ENCODE measurements at regions not wholly inside any gene's neighbourhood (a gene's known extent, or its start where the extent isn't known, plus 50 kb on each side); places are given as distances from the start of the nearest gene placed in this dataset.

- H3K36me3 ChIP-seq (ENCODE audit: control insufficient read depth, insufficient read depth, low read length) = no peaks in the 10 kb centered on the region
- H3K4me3 ChIP-seq (ENCODE audit: low read depth, low read length) = no peak overlapping the region
- no peak for DNase-seq (ENCODE audit: low read depth)
- no peak for TF ChIP-seq CTCF (IDR thresholded peaks at IDR 0.05; ENCODE audit: insufficient read depth, low read length, poor library complexity, severe bottlenecking)
- no peaks in the 10 kb centered on the region for H3K27me3 ChIP-seq (ENCODE audit: control insufficient read depth, insufficient read depth, low read length)
Measured at GRCh38 chr4:19093951-19094350, 1072.4 kb upstream of the LCORL start.

GRCh38 chr4:19092797-19093196, 1071.2 kb upstream of the LCORL start:
- H3K27me3 ChIP-seq (ENCODE audit: control insufficient read depth, insufficient read depth, low read length) = no peaks in the 10 kb centered on the region
- H3K4me3 ChIP-seq (ENCODE audit: low read depth, low read length) = no peak overlapping the region
- no peaks in the 10 kb centered on the region for H3K36me3 ChIP-seq (ENCODE audit: control insufficient read depth, insufficient read depth, low read length)
- no peak for DNase-seq (ENCODE audit: low read depth)
- no peak for TF ChIP-seq CTCF (IDR thresholded peaks at IDR 0.05; ENCODE audit: insufficient read depth, low read length, poor library complexity, severe bottlenecking)

GRCh38 chr4:19074036-19074435, 1052.5 kb upstream of the LCORL start:
- DNase-seq (ENCODE audit: low read depth) = no peak
- Histone ChIP-seq H3K4me3 (ENCODE audit: low read depth, low read length) (no peak overlapping the region), H3K36me3 (ENCODE audit: control insufficient read depth, insufficient read depth, low read length) (no peaks in the 10 kb centered on the region), H3K27me3 (ENCODE audit: control insufficient read depth, insufficient read depth, low read length) (no peaks in the 10 kb centered on the region)
- no peak for TF ChIP-seq CTCF (IDR thresholded peaks at IDR 0.05; ENCODE audit: insufficient read depth, low read length, poor library complexity, severe bottlenecking)

- Histone ChIP-seq H3K27me3 (ENCODE audit: control insufficient read depth, insufficient read depth, low read length) (no peaks in the 10 kb centered on the region), H3K36me3 (ENCODE audit: control insufficient read depth, insufficient read depth, low read length) (no peaks in the 10 kb centered on the region)
- no peak for DNase-seq (ENCODE audit: low read depth)
Measured at GRCh38 chr4:19063662-19064061, 1042.1 kb upstream of the LCORL start.

GRCh38 chr4:19054916-19055315, 1033.4 kb upstream of the LCORL start:
- TF ChIP-seq CTCF (IDR thresholded peaks at IDR 0.05; ENCODE audit: insufficient read depth, low read length, poor library complexity, severe bottlenecking) = no peak
- Histone ChIP-seq H3K4me3 (ENCODE audit: low read depth, low read length) (no peak overlapping the region), H3K36me3 (ENCODE audit: control insufficient read depth, insufficient read depth, low read length) (no peaks in the 10 kb centered on the region), H3K27me3 (ENCODE audit: control insufficient read depth, insufficient read depth, low read length) (no peaks in the 10 kb centered on the region)
- DNase-seq (ENCODE audit: low read depth) = no peak

More at GRCh38 chr4:19063662-19064061, 1042.1 kb upstream of the LCORL start:
- no peak overlapping the region for H3K4me3 ChIP-seq (ENCODE audit: low read depth, low read length)
- TF ChIP-seq CTCF (IDR thresholded peaks at IDR 0.05; ENCODE audit: insufficient read depth, low read length, poor library complexity, severe bottlenecking) = no peak

- DNase-seq (ENCODE audit: low read depth) = no peak
- H3K27me3 ChIP-seq (ENCODE audit: control insufficient read depth, insufficient read depth, low read length) = no peaks in the 10 kb centered on the region
- no peak overlapping the region for H3K4me3 ChIP-seq (ENCODE audit: low read depth, low read length)
- H3K36me3 ChIP-seq (ENCODE audit: control insufficient read depth, insufficient read depth, low read length) = no peaks in the 10 kb centered on the region
- no peak for TF ChIP-seq CTCF (IDR thresholded peaks at IDR 0.05; ENCODE audit: insufficient read depth, low read length, poor library complexity, severe bottlenecking)
Measured at GRCh38 chr4:19051831-19052230, 1030.3 kb upstream of the LCORL start.
